NB4 (cell line): ENCODE measurements at regions not wholly inside any gene's neighbourhood (a gene's known extent, or its start where the extent isn't known, plus 50 kb on each side); places are given as distances from the start of the nearest gene placed in this dataset.
"Not testable (repeated sequence)": the region's sequence is repeated elsewhere in the genome, so short reads cannot be mapped to it uniquely, and the experiment has no call there.

Experiments
- MYC ChIP-seq: IDR thresholded peaks from 2 replicates; pipeline ENCODE4 v1.6.1; 2011; ENCODE audit warnings: low read depth, low read length
- TF ChIP-seq, protein P1 (sequence below): IDR thresholded peaks from 2 replicates; pipeline ENCODE4 v1.6.1; 2011; ENCODE audit warnings: low read depth, low read length
- TF ChIP-seq, protein P2 (sequence below): IDR thresholded peaks from one replicate; pipeline ENCODE4 v1.5.1; 2012; ENCODE audit warnings: low read depth, low read length

DNA sequence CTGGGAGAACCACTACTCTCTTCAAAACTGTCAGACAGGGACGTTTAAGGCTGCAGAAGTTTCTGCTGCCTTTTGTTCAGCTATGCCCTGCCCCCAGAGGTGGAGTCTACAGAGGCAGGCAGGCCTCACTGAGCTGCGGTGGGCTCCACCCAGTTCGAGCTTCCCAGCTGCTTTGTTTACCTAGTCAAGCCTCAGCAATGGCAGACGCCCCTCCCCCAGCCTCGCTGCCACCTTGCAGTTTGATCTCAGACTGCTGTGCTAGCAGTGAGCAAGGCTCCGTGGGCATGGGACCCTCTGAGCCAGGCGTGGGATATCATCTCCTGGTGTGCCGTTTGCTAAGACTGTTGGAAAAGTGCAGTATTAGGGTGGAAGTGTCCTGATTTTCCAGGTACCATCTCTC is 258.6 kb upstream of the GOT2 start:
- TF ChIP-seq, protein P1, sequence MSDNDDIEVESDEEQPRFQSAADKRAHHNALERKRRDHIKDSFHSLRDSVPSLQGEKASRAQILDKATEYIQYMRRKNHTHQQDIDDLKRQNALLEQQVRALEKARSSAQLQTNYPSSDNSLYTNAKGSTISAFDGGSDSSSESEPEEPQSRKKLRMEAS, result not testable (repeated sequence)
- TF ChIP-seq, protein P2, sequence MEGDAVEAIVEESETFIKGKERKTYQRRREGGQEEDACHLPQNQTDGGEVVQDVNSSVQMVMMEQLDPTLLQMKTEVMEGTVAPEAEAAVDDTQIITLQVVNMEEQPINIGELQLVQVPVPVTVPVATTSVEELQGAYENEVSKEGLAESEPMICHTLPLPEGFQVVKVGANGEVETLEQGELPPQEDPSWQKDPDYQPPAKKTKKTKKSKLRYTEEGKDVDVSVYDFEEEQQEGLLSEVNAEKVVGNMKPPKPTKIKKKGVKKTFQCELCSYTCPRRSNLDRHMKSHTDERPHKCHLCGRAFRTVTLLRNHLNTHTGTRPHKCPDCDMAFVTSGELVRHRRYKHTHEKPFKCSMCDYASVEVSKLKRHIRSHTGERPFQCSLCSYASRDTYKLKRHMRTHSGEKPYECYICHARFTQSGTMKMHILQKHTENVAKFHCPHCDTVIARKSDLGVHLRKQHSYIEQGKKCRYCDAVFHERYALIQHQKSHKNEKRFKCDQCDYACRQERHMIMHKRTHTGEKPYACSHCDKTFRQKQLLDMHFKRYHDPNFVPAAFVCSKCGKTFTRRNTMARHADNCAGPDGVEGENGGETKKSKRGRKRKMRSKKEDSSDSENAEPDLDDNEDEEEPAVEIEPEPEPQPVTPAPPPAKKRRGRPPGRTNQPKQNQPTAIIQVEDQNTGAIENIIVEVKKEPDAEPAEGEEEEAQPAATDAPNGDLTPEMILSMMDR, result not testable (repeated sequence)
- TF ChIP-seq MYC, result not testable (repeated sequence)
